Endothelial cell of umbilical vein (primary cell): ENCODE measurements at regions not wholly inside any gene's neighbourhood (a gene's known extent, or its start where the extent isn't known, plus 50 kb on each side); places are given as distances from the start of the nearest gene placed in this dataset.

Source experiments
- EZH2 ChIP-seq: IDR thresholded peaks from 2 replicates; pipeline ENCODE4 v1.6.1; 2012; ENCODE audit warnings: borderline replicate concordance, low read depth, mild to moderate bottlenecking, moderate library complexity, low read length, inconsistent platforms; ENCODE audit not compliant: severe bottlenecking
- MYC ChIP-seq: IDR thresholded peaks from one replicate; pipeline ENCODE4 v1.6.1; 2011; ENCODE audit warnings: mild to moderate bottlenecking, low read depth, low read length
- POLR2AphosphoS5 ChIP-seq: IDR thresholded peaks from 2 replicates; pipeline ENCODE4 v1.6.1; 2012; ENCODE audit warnings: low read depth, mild to moderate bottlenecking, control low read depth, low read length, moderate library complexity; ENCODE audit not compliant: insufficient read depth
- TF ChIP-seq, protein P1 (sequence below), 2 donors: IDR thresholded peaks; 1 replicate in 1 of 2; 2 replicates in 1 of 2; pipeline ENCODE4 v1.5.1; 2011; ENCODE audit warnings: low read length in 2 of 2, mild to moderate bottlenecking in 2 of 2, moderate library complexity in 2 of 2, control low read depth in 1 of 2, inconsistent platforms in 1 of 2, low read depth in 1 of 2; ENCODE audit not compliant: insufficient read depth in 1 of 2; ENCODE audit errors: extremely low read depth in 1 of 2
- TF ChIP-seq, protein P2 (sequence below): IDR thresholded peaks from 2 replicates; pipeline ENCODE4 v1.6.1; 2011; ENCODE audit not compliant: insufficient read depth, insufficient read length

DNA sequence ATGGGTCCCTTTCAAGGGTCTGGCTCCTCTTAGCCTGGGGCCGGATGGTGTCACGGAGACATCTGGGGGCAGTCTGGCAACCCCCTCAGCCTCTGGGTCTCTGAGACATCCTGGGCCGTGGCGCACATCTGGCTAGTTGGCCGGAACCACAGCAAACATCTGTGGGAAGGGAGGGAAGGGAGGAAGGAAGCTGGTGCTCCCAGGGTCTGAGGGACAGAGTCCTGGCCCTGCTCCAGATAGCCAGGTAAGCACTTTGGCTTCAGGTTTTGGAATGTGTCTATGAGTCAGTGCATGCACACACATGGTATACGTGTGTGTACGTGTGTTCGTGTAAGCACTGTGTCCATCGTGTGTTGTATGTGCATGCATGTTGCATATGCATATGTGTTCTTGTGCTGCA lies 225.1 kb downstream of the MN1 start:
- no peak for TF ChIP-seq MYC
- TF ChIP-seq, protein P1, sequence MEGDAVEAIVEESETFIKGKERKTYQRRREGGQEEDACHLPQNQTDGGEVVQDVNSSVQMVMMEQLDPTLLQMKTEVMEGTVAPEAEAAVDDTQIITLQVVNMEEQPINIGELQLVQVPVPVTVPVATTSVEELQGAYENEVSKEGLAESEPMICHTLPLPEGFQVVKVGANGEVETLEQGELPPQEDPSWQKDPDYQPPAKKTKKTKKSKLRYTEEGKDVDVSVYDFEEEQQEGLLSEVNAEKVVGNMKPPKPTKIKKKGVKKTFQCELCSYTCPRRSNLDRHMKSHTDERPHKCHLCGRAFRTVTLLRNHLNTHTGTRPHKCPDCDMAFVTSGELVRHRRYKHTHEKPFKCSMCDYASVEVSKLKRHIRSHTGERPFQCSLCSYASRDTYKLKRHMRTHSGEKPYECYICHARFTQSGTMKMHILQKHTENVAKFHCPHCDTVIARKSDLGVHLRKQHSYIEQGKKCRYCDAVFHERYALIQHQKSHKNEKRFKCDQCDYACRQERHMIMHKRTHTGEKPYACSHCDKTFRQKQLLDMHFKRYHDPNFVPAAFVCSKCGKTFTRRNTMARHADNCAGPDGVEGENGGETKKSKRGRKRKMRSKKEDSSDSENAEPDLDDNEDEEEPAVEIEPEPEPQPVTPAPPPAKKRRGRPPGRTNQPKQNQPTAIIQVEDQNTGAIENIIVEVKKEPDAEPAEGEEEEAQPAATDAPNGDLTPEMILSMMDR (IDR thresholded peaks at IDR 0.05; ENCODE audit: extremely low read depth in 1 of 2, insufficient read depth in 1 of 2, low read depth in 1 of 2, low read length in 2 of 2), result no peak
- TF ChIP-seq POLR2AphosphoS5, result no peak
- TF ChIP-seq, protein P2, sequence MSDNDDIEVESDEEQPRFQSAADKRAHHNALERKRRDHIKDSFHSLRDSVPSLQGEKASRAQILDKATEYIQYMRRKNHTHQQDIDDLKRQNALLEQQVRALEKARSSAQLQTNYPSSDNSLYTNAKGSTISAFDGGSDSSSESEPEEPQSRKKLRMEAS, result no peak
- no peak for TF ChIP-seq EZH2
